ENCODE measurements at regions not wholly inside any gene's neighbourhood (a gene's known extent, or its start where the extent isn't known, plus 50 kb on each side); places are given as distances from the start of the nearest gene placed in this dataset.

- H3K36me3 ChIP-seq (ENCODE audit: control insufficient read depth in 1 of 2, insufficient read depth in 2 of 2, low read length in 2 of 2), result no peaks in the 10 kb centered on the region
- no peak overlapping the region for H3K9ac ChIP-seq (ENCODE audit: low read depth in 1 of 2, low read length in 2 of 2)
- H3K4me1 ChIP-seq (ENCODE audit: control insufficient read depth in 1 of 2, insufficient read depth in 2 of 2, low read length in 2 of 2), result no peaks in the 10 kb centered on the region
- H3K27ac ChIP-seq (ENCODE audit: low read depth, low read length), result no peak overlapping the region
- H3K4me3 ChIP-seq (ENCODE audit: low read depth in 1 of 2, low read length in 2 of 2), result no peak overlapping the region
- no peaks in the 10 kb centered on the region for H3K9me3 ChIP-seq (ENCODE audit: control insufficient read depth in 1 of 2, low read length in 2 of 2)
- no peaks in the 10 kb centered on the region for H3K27me3 ChIP-seq (ENCODE audit: control insufficient read depth in 1 of 2, insufficient read depth in 2 of 2, low read length in 2 of 2)
Observed at GRCh38 chr7:84492098-84493034, 297.8 kb upstream of the SEMA3A start.

- Histone ChIP-seq H3K27ac (ENCODE audit: low read depth, low read length) (no peak overlapping the region), H3K4me3 (ENCODE audit: low read depth in 1 of 2, low read length in 2 of 2) (no peak overlapping the region), H3K27me3 (ENCODE audit: control insufficient read depth in 1 of 2, insufficient read depth in 2 of 2, low read length in 2 of 2) (no peaks in the 10 kb centered on the region), H3K4me1 (ENCODE audit: control insufficient read depth in 1 of 2, insufficient read depth in 2 of 2, low read length in 2 of 2) (no peaks in the 10 kb centered on the region), H3K9me3 (ENCODE audit: control insufficient read depth in 1 of 2, low read length in 2 of 2) (no peaks in the 10 kb centered on the region), H3K9ac (ENCODE audit: low read depth in 1 of 2, low read length in 2 of 2) (no peak overlapping the region), H3K36me3 (ENCODE audit: control insufficient read depth in 1 of 2, insufficient read depth in 2 of 2, low read length in 2 of 2) (no peaks in the 10 kb centered on the region)
Observed at GRCh38 chr7:84490661-84491060, 296.1 kb upstream of the SEMA3A start.

DNA sequence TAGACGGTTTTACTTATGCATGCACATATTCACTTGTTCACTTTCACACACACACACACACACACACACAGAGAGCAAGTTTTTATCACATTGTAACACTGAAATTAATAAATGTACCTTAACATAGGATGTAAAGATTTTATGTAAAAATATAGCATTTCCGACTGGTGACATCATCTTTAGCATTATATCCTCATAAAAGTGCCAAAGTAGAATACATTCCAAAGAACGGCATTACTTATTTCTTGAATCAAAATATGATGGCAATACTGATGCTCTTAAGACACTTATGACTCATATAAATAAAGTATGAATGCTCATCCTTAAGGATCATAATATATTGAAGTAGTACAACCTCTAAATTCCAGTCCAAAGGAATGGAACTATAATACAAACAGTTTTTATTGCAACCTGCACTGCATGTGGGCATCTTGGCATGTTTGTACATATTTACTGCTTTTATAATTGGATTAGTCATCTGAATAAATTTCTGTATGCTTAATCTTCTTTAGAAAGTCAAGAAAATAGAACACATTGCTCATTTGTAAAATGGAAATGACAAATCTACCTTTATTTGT lies 290.0 kb upstream of the SEMA3A start:
- no peak overlapping the region for H3K4me3 ChIP-seq (ENCODE audit: low read depth in 1 of 2, low read length in 2 of 2)
- H3K4me1 ChIP-seq (ENCODE audit: control insufficient read depth in 1 of 2, insufficient read depth in 2 of 2, low read length in 2 of 2), result no peaks in the 10 kb centered on the region
- no peaks in the 10 kb centered on the region for H3K27me3 ChIP-seq (ENCODE audit: control insufficient read depth in 1 of 2, insufficient read depth in 2 of 2, low read length in 2 of 2)
- no peak overlapping the region for H3K27ac ChIP-seq (ENCODE audit: low read depth, low read length)
- H3K9ac ChIP-seq (ENCODE audit: low read depth in 1 of 2, low read length in 2 of 2), result no peak overlapping the region
- H3K9me3 ChIP-seq (ENCODE audit: control insufficient read depth in 1 of 2, low read length in 2 of 2), result no peaks in the 10 kb centered on the region
- H3K36me3 ChIP-seq (ENCODE audit: control insufficient read depth in 1 of 2, insufficient read depth in 2 of 2, low read length in 2 of 2), result no peaks in the 10 kb centered on the region

DNA sequence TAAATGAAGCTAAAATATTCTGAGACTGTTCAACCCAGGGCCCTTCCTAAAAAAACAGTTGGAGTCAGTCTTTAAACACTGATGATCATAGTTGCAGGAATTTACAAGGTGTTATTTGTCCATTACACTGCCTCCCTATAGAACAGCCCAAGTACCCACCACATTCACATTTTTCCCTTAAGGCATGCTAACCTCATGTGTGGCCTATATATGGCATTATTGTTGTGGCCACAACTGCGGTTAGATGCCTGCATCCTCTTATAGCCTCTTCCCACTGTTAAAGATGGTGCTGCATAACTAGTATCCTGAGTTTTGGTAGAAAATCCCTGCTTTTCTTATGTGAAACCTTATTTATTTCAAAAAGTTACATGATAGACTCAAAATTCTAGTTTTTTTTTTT lies 287.9 kb upstream of the SEMA3A start:
- no peak overlapping the region for H3K27ac ChIP-seq (ENCODE audit: low read depth, low read length)
- H3K9ac ChIP-seq (ENCODE audit: low read depth in 1 of 2, low read length in 2 of 2), result no peak overlapping the region
- H3K9me3 ChIP-seq (ENCODE audit: control insufficient read depth in 1 of 2, low read length in 2 of 2), result no peaks in the 10 kb centered on the region
- no peaks in the 10 kb centered on the region for H3K36me3 ChIP-seq (ENCODE audit: control insufficient read depth in 1 of 2, insufficient read depth in 2 of 2, low read length in 2 of 2)
- no peak overlapping the region for H3K4me3 ChIP-seq (ENCODE audit: low read depth in 1 of 2, low read length in 2 of 2)
- no peaks in the 10 kb centered on the region for H3K4me1 ChIP-seq (ENCODE audit: control insufficient read depth in 1 of 2, insufficient read depth in 2 of 2, low read length in 2 of 2)
- no peaks in the 10 kb centered on the region for H3K27me3 ChIP-seq (ENCODE audit: control insufficient read depth in 1 of 2, insufficient read depth in 2 of 2, low read length in 2 of 2)

GRCh38 chr7:84479059-84479458 lies 284.5 kb upstream of the SEMA3A start:
- Histone ChIP-seq H3K9ac (ENCODE audit: low read depth in 1 of 2, low read length in 2 of 2) (no peak overlapping the region), H3K27ac (ENCODE audit: low read depth, low read length) (no peak overlapping the region), H3K36me3 (ENCODE audit: control insufficient read depth in 1 of 2, insufficient read depth in 2 of 2, low read length in 2 of 2) (no peaks in the 10 kb centered on the region), H3K27me3 (ENCODE audit: control insufficient read depth in 1 of 2, insufficient read depth in 2 of 2, low read length in 2 of 2) (no peaks in the 10 kb centered on the region), H3K4me3 (ENCODE audit: low read depth in 1 of 2, low read length in 2 of 2) (no peak overlapping the region), H3K9me3 (ENCODE audit: control insufficient read depth in 1 of 2, low read length in 2 of 2) (no peaks in the 10 kb centered on the region), H3K4me1 (ENCODE audit: control insufficient read depth in 1 of 2, insufficient read depth in 2 of 2, low read length in 2 of 2) (no peaks in the 10 kb centered on the region)

GRCh38 chr7:84477786-84478478 lies 283.3 kb upstream of the SEMA3A start:
- H3K4me1 ChIP-seq (ENCODE audit: control insufficient read depth in 1 of 2, insufficient read depth in 2 of 2, low read length in 2 of 2), result no peaks in the 10 kb centered on the region
- no peak overlapping the region for H3K27ac ChIP-seq (ENCODE audit: low read depth, low read length)
- no peaks in the 10 kb centered on the region for H3K36me3 ChIP-seq (ENCODE audit: control insufficient read depth in 1 of 2, insufficient read depth in 2 of 2, low read length in 2 of 2)
- no peaks in the 10 kb centered on the region for H3K9me3 ChIP-seq (ENCODE audit: control insufficient read depth in 1 of 2, low read length in 2 of 2)
- no peak overlapping the region for H3K4me3 ChIP-seq (ENCODE audit: low read depth in 1 of 2, low read length in 2 of 2)
- H3K9ac ChIP-seq (ENCODE audit: low read depth in 1 of 2, low read length in 2 of 2), result no peak overlapping the region
- H3K27me3 ChIP-seq (ENCODE audit: control insufficient read depth in 1 of 2, insufficient read depth in 2 of 2, low read length in 2 of 2), result no peaks in the 10 kb centered on the region

DNA sequence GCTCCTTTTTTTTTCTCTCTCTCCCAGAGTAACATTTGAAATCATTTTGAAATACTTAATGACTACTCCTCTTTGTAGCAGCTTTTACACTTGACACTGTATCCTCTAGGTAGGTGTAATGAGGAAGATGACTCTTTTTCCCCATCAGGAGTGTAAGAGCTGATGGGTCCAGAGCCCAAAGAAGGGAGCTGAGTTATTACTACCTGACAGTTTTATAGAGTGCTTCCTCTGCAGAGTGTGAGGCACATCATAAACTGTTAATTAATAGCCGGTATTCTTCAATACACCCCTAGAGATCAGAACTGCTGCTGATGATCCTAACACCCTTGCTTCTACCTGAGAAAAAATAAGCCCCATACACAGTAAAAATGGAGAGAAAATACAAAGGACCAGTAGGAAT lies 279.8 kb upstream of the SEMA3A start:
- Histone ChIP-seq H3K36me3 (ENCODE audit: control insufficient read depth in 1 of 2, insufficient read depth in 2 of 2, low read length in 2 of 2) (no peaks in the 10 kb centered on the region), H3K27ac (ENCODE audit: low read depth, low read length) (no peak overlapping the region), H3K4me3 (ENCODE audit: low read depth in 1 of 2, low read length in 2 of 2) (no peak overlapping the region), H3K9ac (ENCODE audit: low read depth in 1 of 2, low read length in 2 of 2) (no peak overlapping the region), H3K4me1 (ENCODE audit: control insufficient read depth in 1 of 2, insufficient read depth in 2 of 2, low read length in 2 of 2) (no peaks in the 10 kb centered on the region), H3K27me3 (ENCODE audit: control insufficient read depth in 1 of 2, insufficient read depth in 2 of 2, low read length in 2 of 2) (no peaks in the 10 kb centered on the region), H3K9me3 (ENCODE audit: control insufficient read depth in 1 of 2, low read length in 2 of 2) (no peaks in the 10 kb centered on the region)

DNA sequence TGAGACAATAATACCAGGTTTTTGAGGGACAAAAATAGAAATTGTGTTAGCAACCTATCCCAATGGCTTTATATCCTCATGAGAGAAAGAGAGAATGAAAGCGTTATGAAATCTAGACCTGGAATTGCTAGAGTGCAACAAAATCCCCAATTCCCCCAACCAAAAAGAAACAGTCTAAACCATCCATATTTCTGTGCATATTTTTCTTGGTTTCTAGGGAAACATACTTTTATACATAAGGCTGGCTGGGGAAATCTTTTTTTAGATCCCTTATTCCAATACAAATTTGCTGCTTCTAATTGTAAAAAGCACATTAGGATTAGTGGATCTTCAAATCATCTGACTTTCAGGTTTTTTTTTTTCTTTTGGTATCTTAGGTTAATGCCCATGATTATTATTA lies 277.0 kb upstream of the SEMA3A start:
- Histone ChIP-seq H3K9ac (ENCODE audit: low read depth in 1 of 2, low read length in 2 of 2) (no peak overlapping the region), H3K9me3 (ENCODE audit: control insufficient read depth in 1 of 2, low read length in 2 of 2) (no peaks in the 10 kb centered on the region), H3K4me1 (ENCODE audit: control insufficient read depth in 1 of 2, insufficient read depth in 2 of 2, low read length in 2 of 2) (no peaks in the 10 kb centered on the region), H3K4me3 (ENCODE audit: low read depth in 1 of 2, low read length in 2 of 2) (no peak overlapping the region), H3K36me3 (ENCODE audit: control insufficient read depth in 1 of 2, insufficient read depth in 2 of 2, low read length in 2 of 2) (no peaks in the 10 kb centered on the region), H3K27ac (ENCODE audit: low read depth, low read length) (no peak overlapping the region), H3K27me3 (ENCODE audit: control insufficient read depth in 1 of 2, insufficient read depth in 2 of 2, low read length in 2 of 2) (no peaks in the 10 kb centered on the region)

- no peaks in the 10 kb centered on the region for H3K36me3 ChIP-seq (ENCODE audit: control insufficient read depth in 1 of 2, insufficient read depth in 2 of 2, low read length in 2 of 2)
- H3K27ac ChIP-seq (ENCODE audit: low read depth, low read length), result no peak overlapping the region
- no peak overlapping the region for H3K4me3 ChIP-seq (ENCODE audit: low read depth in 1 of 2, low read length in 2 of 2)
- no peaks in the 10 kb centered on the region for H3K27me3 ChIP-seq (ENCODE audit: control insufficient read depth in 1 of 2, insufficient read depth in 2 of 2, low read length in 2 of 2)
- H3K4me1 ChIP-seq (ENCODE audit: control insufficient read depth in 1 of 2, insufficient read depth in 2 of 2, low read length in 2 of 2), result no peaks in the 10 kb centered on the region
- H3K9ac ChIP-seq (ENCODE audit: low read depth in 1 of 2, low read length in 2 of 2), result no peak overlapping the region
- H3K9me3 ChIP-seq (ENCODE audit: control insufficient read depth in 1 of 2, low read length in 2 of 2), result no peaks in the 10 kb centered on the region
Observed at GRCh38 chr7:84469034-84469433, 274.4 kb upstream of the SEMA3A start.

- Histone ChIP-seq H3K4me3 (ENCODE audit: low read depth in 1 of 2, low read length in 2 of 2) (no peak overlapping the region), H3K27ac (ENCODE audit: low read depth, low read length) (no peak overlapping the region), H3K36me3 (ENCODE audit: control insufficient read depth in 1 of 2, insufficient read depth in 2 of 2, low read length in 2 of 2) (no peaks in the 10 kb centered on the region), H3K9me3 (ENCODE audit: control insufficient read depth in 1 of 2, low read length in 2 of 2) (no peaks in the 10 kb centered on the region), H3K27me3 (ENCODE audit: control insufficient read depth in 1 of 2, insufficient read depth in 2 of 2, low read length in 2 of 2) (no peaks in the 10 kb centered on the region), H3K4me1 (ENCODE audit: control insufficient read depth in 1 of 2, insufficient read depth in 2 of 2, low read length in 2 of 2) (no peaks in the 10 kb centered on the region), H3K9ac (ENCODE audit: low read depth in 1 of 2, low read length in 2 of 2) (no peak overlapping the region)
Observed at GRCh38 chr7:84462259-84462658, 267.7 kb upstream of the SEMA3A start.

Measured in duodenal mucosa (tissue), 2 donors.